H1 (cell line): ENCODE measurements at regions not wholly inside any gene's neighbourhood (a gene's known extent, or its start where the extent isn't known, plus 50 kb on each side); places are given as distances from the start of the nearest gene placed in this dataset.

Source experiments
- CTCF ChIA-PET: fragments of 300-600 bp; sonication (Branson Sonifier 250); formaldehyde crosslinking; loops from one replicate; lab custom pipeline; 2021; ENCODE audit not compliant: partially characterized antibody; lab: Charles Lee
- POLR2A ChIA-PET: fragments of 300-600 bp; sonication (Branson Sonifier 250); formaldehyde crosslinking; loops from one replicate; lab custom pipeline; 2021; ENCODE audit warnings: inconsistent platforms; ENCODE audit not compliant: partially characterized antibody; lab: Charles Lee
- DNase-seq, 2 experiments: peaks; one replicate each; pipeline versions ENCODE4 v3.0.0 to v3.0.0-alpha.2; 2010 to 2022; ENCODE audit warnings: low spot score in 2 of 2, low read depth in 1 of 2, mixed read lengths in 1 of 2
- FAIRE-seq: peaks from 2 replicates; lab custom pipeline; 2011; peaks lifted over from hg19 to GRCh38; lab: Jason Lieb, UNC
- H2AFZ ChIP-seq: 2 replicates; pipeline ENCODE4 v1.8.1; 2012; ENCODE audit warnings: low read length, inconsistent platforms
- H2AK5ac ChIP-seq: 2 replicates; pipeline ENCODE4 v1.6.1; 2013; ENCODE audit warnings: low read depth, low read length
- H2BK120ac ChIP-seq: replicated peaks from 2 replicates; pipeline ENCODE3; 2013; ENCODE audit warnings: low read depth, low read length, inconsistent platforms
- H2BK12ac ChIP-seq: 2 replicates; pipeline ENCODE4 v1.6.1; 2013; ENCODE audit warnings: low read depth, low read length
- H2BK15ac ChIP-seq: 2 replicates; pipeline ENCODE4 v1.6.1; 2013; ENCODE audit warnings: low read length
- H2BK20ac ChIP-seq: 2 replicates; pipeline ENCODE4 v1.6.1; 2013; ENCODE audit warnings: low read length
- H2BK5ac ChIP-seq: 2 replicates; pipeline ENCODE4 v1.6.1; 2013; ENCODE audit warnings: low read depth, low read length
- H3K14ac ChIP-seq: 2 replicates; pipeline ENCODE4 v1.6.1; 2013; ENCODE audit warnings: inconsistent platforms; ENCODE audit not compliant: insufficient read length
- H3K18ac ChIP-seq: 2 replicates; pipeline ENCODE4 v1.6.1; 2013; ENCODE audit warnings: low read length; ENCODE audit errors: extremely low read depth
- H3K23ac ChIP-seq: 2 replicates; pipeline ENCODE4 v1.6.1; 2013; ENCODE audit warnings: inconsistent platforms; ENCODE audit not compliant: insufficient read length
- H3K23me2 ChIP-seq: 2 replicates; pipeline ENCODE4 v1.6.1; 2013; ENCODE audit warnings: low read depth, low read length
- H3K27ac ChIP-seq: 2 replicates; pipeline ENCODE4 v1.6.1; 2011; ENCODE audit warnings: low read depth, low read length, inconsistent platforms
- H3K27me3 ChIP-seq, 4 experiments: replicated peaks in 1 of 4; 1 replicate in 1 of 4; 2 replicates in 3 of 4; pipeline versions ENCODE4 v1.6.1 to v1.8.1; 2011 to 2013; ENCODE audit warnings: low read length in 3 of 4, mild to moderate bottlenecking in 3 of 4, inconsistent platforms in 2 of 4, mixed read lengths in 2 of 4, moderate library complexity in 1 of 4; ENCODE audit not compliant: control insufficient read depth in 3 of 4, insufficient read depth in 3 of 4; ENCODE audit errors: extremely low read depth in 1 of 4
- H3K36me3 ChIP-seq, 4 experiments: 2 replicates each; pipeline versions ENCODE4 v1.6.1 to v1.8.1; 2011 to 2013; ENCODE audit warnings: mild to moderate bottlenecking in 4 of 4, low read length in 3 of 4, moderate library complexity in 2 of 4, control low read depth in 1 of 4, inconsistent platforms in 1 of 4; ENCODE audit not compliant: insufficient read depth in 4 of 4, control insufficient read depth in 2 of 4
- H3K4ac ChIP-seq: replicated peaks from 2 replicates; pipeline ENCODE3; 2013; ENCODE audit warnings: low read length, low read depth, mixed read lengths, inconsistent platforms; ENCODE audit not compliant: insufficient read length
- H3K4me1 ChIP-seq, 4 experiments: replicated peaks in 1 of 4; 1 replicate in 1 of 4; 2 replicates in 3 of 4; pipeline versions ENCODE4 v1.6.1 to v1.8.1; 2011 to 2013; ENCODE audit warnings: low read length in 3 of 4, inconsistent platforms in 2 of 4, mixed read lengths in 1 of 4; ENCODE audit not compliant: insufficient read depth in 4 of 4, control insufficient read depth in 3 of 4
- H3K4me2 ChIP-seq, 2 experiments: 2 replicates each; pipeline versions ENCODE4 v1.6.1 to v1.8.1; 2011 to 2013; ENCODE audit warnings: low read depth in 2 of 2, low read length in 2 of 2, control low read depth in 1 of 2, inconsistent platforms in 1 of 2, mild to moderate bottlenecking in 1 of 2; ENCODE audit not compliant: insufficient read depth in 1 of 2
- H3K4me3 ChIP-seq, 4 experiments: fragments of 200-600, 300-600 bp in 1 of 4; sonication (generic), shearing (Covaris generic), sonication (Bioruptor Twin) in 1 of 4; 2 replicates each; pipeline versions ENCODE4 v1.5.1 to v1.8.1; 2011 to 2016; ENCODE audit warnings: low read length in 4 of 4, low read depth in 3 of 4, control low read depth in 2 of 4, inconsistent platforms in 2 of 4, mild to moderate bottlenecking in 2 of 4, mixed read lengths in 1 of 4, moderate library complexity in 1 of 4; ENCODE audit not compliant: insufficient read depth in 2 of 4; ENCODE audit errors: extremely low read depth in 1 of 4
- H3K56ac ChIP-seq: replicated peaks from 2 replicates; pipeline ENCODE3; 2013; ENCODE audit warnings: low read depth, mild to moderate bottlenecking, mixed read lengths, low read length, inconsistent platforms; ENCODE audit not compliant: insufficient read length
- H3K79me1 ChIP-seq: 2 replicates; pipeline ENCODE4 v1.6.1; 2013; ENCODE audit warnings: low read depth, low read length, control low read depth
- H3K79me2 ChIP-seq, 2 experiments: 2 replicates each; pipeline versions ENCODE4 v1.6.1 to v1.8.1; 2012 to 2013; ENCODE audit warnings: low read length in 2 of 2, mild to moderate bottlenecking in 2 of 2, inconsistent platforms in 1 of 2; ENCODE audit not compliant: insufficient read depth in 2 of 2, control insufficient read depth in 1 of 2
- H3K9ac ChIP-seq, 4 experiments: replicated peaks in 1 of 4; 1 replicate in 1 of 4; 2 replicates in 3 of 4; pipeline versions ENCODE4 v1.6.1 to v1.8.1; 2011 to 2013; ENCODE audit warnings: low read depth in 3 of 4, low read length in 3 of 4, control low read depth in 2 of 4, mild to moderate bottlenecking in 2 of 4, moderate library complexity in 2 of 4, inconsistent platforms in 1 of 4; ENCODE audit errors: extremely low read depth in 1 of 4
- H3K9me3 ChIP-seq, 2 experiments: 2 replicates each; pipeline versions ENCODE4 v1.6.1 to v1.8.1; 2012 to 2013; ENCODE audit warnings: mild to moderate bottlenecking in 2 of 2, moderate library complexity in 2 of 2, control low read depth in 1 of 2, inconsistent platforms in 1 of 2, low read depth in 1 of 2, low read length in 1 of 2, mixed read lengths in 1 of 2; ENCODE audit not compliant: insufficient read depth in 2 of 2
- H4K20me1 ChIP-seq, 2 experiments: replicated peaks in 1 of 2; 2 replicates each; pipeline versions ENCODE3 to v1.8.1; 2011 to 2013; ENCODE audit warnings: inconsistent platforms in 2 of 2, low read length in 2 of 2, mild to moderate bottlenecking in 1 of 2; ENCODE audit not compliant: insufficient read depth in 2 of 2, control insufficient read depth in 1 of 2
- H4K5ac ChIP-seq: 2 replicates; pipeline ENCODE4 v1.6.1; 2013; ENCODE audit warnings: low read length, low read depth, mixed read lengths, inconsistent platforms; ENCODE audit not compliant: insufficient read length
- H4K8ac ChIP-seq: 2 replicates; pipeline ENCODE4 v1.8.0; 2013; ENCODE audit warnings: mild to moderate bottlenecking, moderate library complexity, low read length, inconsistent platforms; ENCODE audit not compliant: insufficient read depth; ENCODE audit errors: extremely low read depth
- H4K91ac ChIP-seq: replicated peaks from 2 replicates; pipeline ENCODE3; 2013; ENCODE audit warnings: low read length, mixed read lengths, inconsistent platforms; ENCODE audit not compliant: insufficient read length
- CBX8 ChIP-seq: fragments of 300-800, 300-1000 bp; sonication (generic); IDR thresholded peaks from 2 replicates; pipeline ENCODE4 v1.7.1; 2016; ENCODE audit warnings: low read depth, low read length, borderline replicate concordance
- E2F6 ChIP-seq: IDR thresholded peaks from 2 replicates; pipeline ENCODE4 v1.6.1; 2012; ENCODE audit warnings: inconsistent platforms
- FOSL1 ChIP-seq: IDR thresholded peaks from 2 replicates; pipeline ENCODE4 v1.6.1; 2011; ENCODE audit warnings: mild to moderate bottlenecking, low read depth, low read length, moderate library complexity; ENCODE audit not compliant: insufficient read depth
- KDM5A ChIP-seq: fragments of 200-600 bp; IDR thresholded peaks from 2 replicates; pipeline ENCODE4 v1.7.1; 2012; ENCODE audit warnings: mild to moderate bottlenecking, low read length, inconsistent platforms, mixed read lengths
- MAX ChIP-seq: IDR thresholded peaks from 2 replicates; pipeline ENCODE4 v1.6.1; 2012; ENCODE audit warnings: inconsistent platforms
- NRF1 ChIP-seq: IDR thresholded peaks from 2 replicates; pipeline ENCODE4 v1.6.1; 2011; ENCODE audit warnings: mild to moderate bottlenecking, low read depth, low read length, improper control_type of control experiment
- SIN3A ChIP-seq, 2 experiments: IDR thresholded peaks in 1 of 2; conservative IDR thresholded peaks in 1 of 2; 2 replicates each; pipeline ENCODE4 v1.6.1; 2011 to 2012; ENCODE audit warnings: low read length in 2 of 2, improper control_type of control experiment in 1 of 2, low read depth in 1 of 2, mild to moderate bottlenecking in 1 of 2
- SP4 ChIP-seq: IDR thresholded peaks from 2 replicates; pipeline ENCODE4 v1.6.1; 2012; ENCODE audit warnings: low read length, inconsistent platforms
- TAF7 ChIP-seq: optimal IDR thresholded peaks from 2 replicates; pipeline ENCODE3; 2011; ENCODE audit warnings: low read depth, mild to moderate bottlenecking, inconsistent platforms, low read length, moderate library complexity, borderline replicate concordance
- USF2 ChIP-seq: IDR thresholded peaks from 2 replicates; pipeline ENCODE4 v1.6.1; 2011; ENCODE audit warnings: low read length, improper control_type of control experiment
- WGBS, 2 experiments: shearing (Covaris generic) in 1 of 2; methylation state at CpG; one replicate each; pipeline versions ENCODE4 v1.1.6 to v1.1.7; 2013 to 2015; ENCODE audit warnings: low lambda C conversion rate in 2 of 2, mixed read lengths in 2 of 2, inconsistent platforms in 1 of 2, low coverage in 1 of 2, missing lambda C conversion rate in 1 of 2; ENCODE audit not compliant: insufficient replicate concordance in 2 of 2, insufficient coverage in 1 of 2, insufficient read length in 1 of 2; ENCODE audit errors: extremely low coverage in 1 of 2, missing lambda C conversion rate in 1 of 2; 5-methylcytosine and 5-hydroxymethylcytosine counted together

GRCh38 chr15:56553486-56553885 is 88.5 kb upstream of the MNS1 start:
- H2BK5ac ChIP-seq: no peak overlapping the region
- H3K14ac ChIP-seq: no peak overlapping the region
- H3K9ac ChIP-seq: no peak overlapping the region
- H3K27me3 ChIP-seq: no peaks in the 10 kb centered on the region
- H3K79me1 ChIP-seq: no peaks in the 10 kb centered on the region
- no peak overlapping the region for H3K4me2 ChIP-seq
- H3K36me3 ChIP-seq: no peaks in the 10 kb centered on the region
- H2AK5ac ChIP-seq: no peak overlapping the region
- POLR2A ChIA-PET: no interaction called here
- H3K4me1 ChIP-seq: no peaks in the 10 kb centered on the region
- TF ChIP-seq SIN3A (conservative IDR thresholded peaks at IDR 0.05 in 1 of 2, IDR thresholded peaks at IDR 0.05 in 1 of 2; ENCODE audit: low read depth in 1 of 2, low read length in 2 of 2) (no peak), USF2 (no peak), NRF1 (no peak), FOSL1 (no peak), MAX (no peak), E2F6 (no peak), SP4 (no peak), KDM5A (no peak), CBX8 (no peak), TAF7 (no peak)
- no peak overlapping the region for H3K27ac ChIP-seq
- H4K8ac ChIP-seq: no peak overlapping the region
- no peak overlapping the region for H3K4ac ChIP-seq
- no peaks in the 10 kb centered on the region for H4K20me1 ChIP-seq
- no peak overlapping the region for H2BK120ac ChIP-seq
- H2BK20ac ChIP-seq: no peak overlapping the region
- H3K18ac ChIP-seq: no peak overlapping the region
- H3K79me2 ChIP-seq: no peaks in the 10 kb centered on the region
- no peak overlapping the region for H3K23ac ChIP-seq
- no peaks in the 10 kb centered on the region; a peak in 1 of 4 replicates for H3K9me3 ChIP-seq
- CTCF ChIA-PET: no interaction called here
- no peak overlapping the region for H3K56ac ChIP-seq
- H3K4me3 ChIP-seq: no peak overlapping the region
- no peak for DNase-seq
- WGBS, 2 experiments: 94% methylated on average over 1 of the region's 1 CpG; no CpG with 5 or more reads in 1 of the 2 experiments
- H2BK15ac ChIP-seq: no peak overlapping the region
- no peak overlapping the region for H4K5ac ChIP-seq
- no peaks in the 10 kb centered on the region for H3K23me2 ChIP-seq
- FAIRE-seq: no peak
- no peak overlapping the region for H2AFZ ChIP-seq
- H2BK12ac ChIP-seq: no peak overlapping the region
- no peak overlapping the region for H4K91ac ChIP-seq
